Nephron progenitor cell (in vitro differentiated cells): ENCODE measurements at regions not wholly inside any gene's neighbourhood (a gene's known extent, or its start where the extent isn't known, plus 50 kb on each side); places are given as distances from the start of the nearest gene placed in this dataset.

Experiments used
- DNase-seq: peaks from one replicate; pipeline ENCODE4 v3.0.0; 2021
- H3K27ac Mint-ChIP-seq: 2 replicates; pipeline ENCODE4 v1.8.0; 2021; ENCODE audit warnings: mild to moderate bottlenecking, moderate library complexity, mixed read lengths
- H3K27me3 Mint-ChIP-seq: 2 replicates; pipeline ENCODE4 v1.8.0; 2021; ENCODE audit warnings: mild to moderate bottlenecking, low read depth, mixed read lengths; ENCODE audit not compliant: poor library complexity
- H3K36me3 Mint-ChIP-seq: 2 replicates; pipeline ENCODE4 v1.8.0; 2021; ENCODE audit warnings: low read depth, mixed read lengths
- H3K4me1 Mint-ChIP-seq: 2 replicates; pipeline ENCODE4 v1.8.0; 2021; ENCODE audit warnings: mixed read lengths
- H3K4me3 Mint-ChIP-seq: 2 replicates; pipeline ENCODE4 v1.8.0; 2021; ENCODE audit warnings: mild to moderate bottlenecking, moderate library complexity, mixed read lengths
- H3K9me3 Mint-ChIP-seq: 2 replicates; pipeline ENCODE4 v1.8.0; 2021; ENCODE audit warnings: mild to moderate bottlenecking, moderate library complexity, mixed read lengths
- CTCF ChIP-seq: fragments of 200-600 bp; sonication (generic); IDR thresholded peaks from 2 replicates; pipeline ENCODE4 v1.5.0; 2021; ENCODE audit warnings: antibody characterized with exemption

DNA sequence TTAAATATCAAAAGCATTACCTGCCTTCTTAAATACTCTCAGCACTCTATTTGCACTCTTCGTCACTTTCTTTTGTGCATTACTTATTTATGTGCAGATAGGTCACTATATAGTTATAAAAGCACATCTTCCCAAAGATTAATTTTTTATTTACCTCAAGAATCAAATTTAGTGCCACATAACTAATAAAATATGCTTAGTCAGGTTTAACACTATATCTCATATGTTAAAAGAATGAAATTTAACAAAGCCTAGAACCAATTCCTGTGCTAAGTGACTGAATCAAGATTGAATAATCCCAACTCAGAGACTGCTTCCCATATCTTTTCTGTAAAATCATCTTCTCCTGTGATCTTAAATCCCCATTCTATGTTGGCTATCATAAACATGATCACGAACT lies 957.5 kb upstream of the NXPH2 start:
- no peak overlapping the region for H3K4me3 Mint-ChIP-seq
- TF ChIP-seq CTCF = no peak
- peaks cover 2% of the 10 kb centered on the region for H3K27me3 Mint-ChIP-seq

DNA sequence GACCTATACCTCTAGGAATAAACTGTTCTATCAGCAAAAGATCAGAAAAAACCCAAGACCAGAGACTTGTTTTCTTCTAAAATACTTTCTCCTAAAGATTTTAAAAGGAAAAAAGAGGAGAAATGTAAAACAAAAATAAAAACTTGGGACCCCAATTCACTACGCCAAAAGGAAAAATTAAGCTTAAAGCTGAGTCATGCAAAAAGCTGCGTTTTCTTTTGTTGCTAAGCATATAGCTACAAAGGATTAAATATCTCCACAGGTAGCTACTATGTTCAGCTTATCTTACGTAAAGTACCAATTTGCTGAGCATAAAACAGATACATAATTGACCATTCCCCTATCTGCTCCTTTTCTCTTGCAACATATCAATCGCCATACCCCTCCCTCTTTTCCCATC lies 950.0 kb upstream of the NXPH2 start:
- no peak for TF ChIP-seq CTCF
- H3K27ac Mint-ChIP-seq = no peak overlapping the region
- H3K27me3 Mint-ChIP-seq = peaks cover 2% of the 10 kb centered on the region
- no peaks in the 10 kb centered on the region for H3K4me1 Mint-ChIP-seq
- no peak for DNase-seq
- H3K36me3 Mint-ChIP-seq = no peaks in the 10 kb centered on the region
- H3K4me3 Mint-ChIP-seq = no peak overlapping the region
- H3K9me3 Mint-ChIP-seq = no peaks in the 10 kb centered on the region

More for the DNA sequence above, 957.5 kb upstream of the NXPH2 start:
- Mint-ChIP-seq H3K9me3 (no peaks in the 10 kb centered on the region), H3K4me1 (no peaks in the 10 kb centered on the region), H3K27ac (no peak overlapping the region), H3K36me3 (no peaks in the 10 kb centered on the region)
- no peak for DNase-seq

DNA sequence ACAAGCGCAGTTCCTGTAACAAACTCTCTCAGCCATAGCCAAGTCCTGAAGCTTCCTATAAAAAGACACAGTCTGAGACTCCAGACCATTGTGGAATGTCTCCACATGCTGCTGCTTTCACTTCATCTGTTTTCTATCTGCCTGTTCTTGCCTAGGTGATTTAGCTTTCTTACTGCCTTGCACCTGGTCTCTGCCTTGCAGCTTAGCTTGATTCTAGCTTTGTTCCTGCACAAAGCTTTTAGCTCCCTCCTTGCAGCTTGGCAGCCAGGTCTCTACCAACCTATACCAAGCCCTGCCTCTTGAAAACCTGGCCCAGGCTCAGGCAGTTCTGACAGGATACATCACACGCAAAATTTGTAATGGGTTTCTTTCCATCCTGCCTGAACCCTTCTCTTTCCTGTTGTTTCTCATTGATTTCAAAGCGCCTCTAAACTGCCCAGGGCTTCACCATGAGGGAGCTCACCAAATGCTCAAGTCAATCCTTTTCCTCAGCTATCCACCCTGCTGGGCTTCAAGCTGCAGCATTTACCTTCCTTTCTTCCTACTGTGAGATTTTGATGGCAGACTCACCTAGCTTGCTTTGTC lies 941.3 kb upstream of the NXPH2 start:
- peaks cover 3% of the 10 kb centered on the region for H3K27me3 Mint-ChIP-seq
- no peak for TF ChIP-seq CTCF
- no peak overlapping the region for H3K4me3 Mint-ChIP-seq
- H3K4me1 Mint-ChIP-seq = peaks cover 16% of the 10 kb centered on the region
- no peak overlapping the region for H3K27ac Mint-ChIP-seq
- DNase-seq = no peak
- no peaks in the 10 kb centered on the region for H3K9me3 Mint-ChIP-seq
- H3K36me3 Mint-ChIP-seq = no peaks in the 10 kb centered on the region

GRCh38 chr2:139720056-139720455 lies 939.9 kb upstream of the NXPH2 start:
- Mint-ChIP-seq H3K27me3 (peaks cover 3% of the 10 kb centered on the region), H3K36me3 (no peaks in the 10 kb centered on the region), H3K9me3 (no peaks in the 10 kb centered on the region), H3K27ac (no peak overlapping the region), H3K4me1 (peaks cover 16% of the 10 kb centered on the region), H3K4me3 (no peak overlapping the region)
- no peak for DNase-seq
- no peak for TF ChIP-seq CTCF

DNA sequence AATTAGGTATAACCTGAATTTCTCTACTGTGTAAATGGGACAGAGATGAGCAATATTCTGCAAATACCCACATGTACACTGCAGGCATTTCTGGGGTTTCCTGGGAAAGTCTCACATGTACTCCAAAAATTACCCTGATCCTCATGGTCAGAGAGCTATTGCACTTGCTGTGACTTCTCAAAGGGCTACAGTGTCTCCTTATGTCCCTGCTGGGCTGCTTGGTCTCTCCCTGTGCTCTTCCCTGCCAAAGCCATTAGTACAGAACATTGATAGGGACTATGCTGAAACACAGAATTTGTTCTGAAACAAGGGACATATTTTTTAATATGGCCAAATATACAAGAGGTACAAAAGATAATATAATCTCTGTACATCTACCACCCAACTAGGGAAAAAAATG lies 924.4 kb upstream of the NXPH2 start:
- no peaks in the 10 kb centered on the region for H3K27me3 Mint-ChIP-seq
- no peaks in the 10 kb centered on the region for H3K36me3 Mint-ChIP-seq
- TF ChIP-seq CTCF = no peak
- DNase-seq = no peak
- H3K4me3 Mint-ChIP-seq = no peak overlapping the region
- no peak overlapping the region for H3K27ac Mint-ChIP-seq
- H3K4me1 Mint-ChIP-seq = no peaks in the 10 kb centered on the region
- H3K9me3 Mint-ChIP-seq = no peaks in the 10 kb centered on the region

DNA sequence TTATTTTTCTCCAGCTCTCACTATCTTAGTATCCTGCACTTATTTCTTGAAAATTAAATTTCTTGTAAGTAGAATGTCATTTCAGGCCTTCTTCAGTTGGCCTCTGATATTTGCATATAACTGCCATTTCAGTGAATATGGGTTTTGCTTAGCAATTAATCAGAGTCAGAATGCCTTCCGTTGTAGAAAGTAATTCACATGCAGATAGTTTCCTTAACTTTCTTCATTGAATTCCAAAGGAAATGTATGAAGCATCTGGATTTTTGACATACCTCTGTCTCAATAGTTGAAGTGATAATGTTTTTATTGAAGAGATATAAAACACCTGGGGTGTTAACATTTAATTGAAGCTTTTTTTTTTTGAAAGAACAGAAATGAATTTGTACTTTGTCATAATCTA lies 914.1 kb upstream of the NXPH2 start:
- no peak for TF ChIP-seq CTCF

More for the DNA sequence above, 914.1 kb upstream of the NXPH2 start:
- DNase-seq = no peak
- H3K36me3 Mint-ChIP-seq = no peaks in the 10 kb centered on the region
- no peak overlapping the region for H3K4me3 Mint-ChIP-seq
- H3K27ac Mint-ChIP-seq = no peak overlapping the region
- H3K27me3 Mint-ChIP-seq = peaks cover 4% of the 10 kb centered on the region
- no peaks in the 10 kb centered on the region for H3K9me3 Mint-ChIP-seq
- no peaks in the 10 kb centered on the region for H3K4me1 Mint-ChIP-seq
